Panc1 (cell line): ENCODE measurements at regions not wholly inside any gene's neighbourhood (a gene's known extent, or its start where the extent isn't known, plus 50 kb on each side); places are given as distances from the start of the nearest gene placed in this dataset.

Experiments
- ATAC-seq: fragments of 200-7000 bp; cut with Tn5 transposase; 2 replicates; pipeline ENCODE4 v1.9.1; 2020; ENCODE audit warnings: mild to moderate bottlenecking, moderate library complexity
- BruUV-seq: library from RNA; stranded (reverse); fragments of 400-500 nt; replicated peaks from 2 replicates; lab custom pipeline; 2021; lab: Mats Ljungman, UMichigan
- CTCF ChIA-PET: fragments of 300-600 bp; sonication (Branson Sonifier 250); formaldehyde crosslinking; loops from one replicate; lab custom pipeline; 2022; ENCODE audit warnings: antibody characterized with exemption; lab: Charles Lee
- POLR2A ChIA-PET: fragments of 300-600 bp; sonication (Branson Sonifier 250); formaldehyde crosslinking; loops from one replicate; lab custom pipeline; 2022; ENCODE audit warnings: antibody characterized with exemption; lab: Charles Lee
- DNase-seq: peaks from one replicate; pipeline ENCODE4 v3.0.0-alpha.2; 2010; ENCODE audit warnings: low read depth, low spot score
- H3K27ac ChIP-seq: 2 replicates; pipeline ENCODE4 v1.5.1; 2011; ENCODE audit warnings: mild to moderate bottlenecking, low read length, inconsistent platforms
- H3K27me3 ChIP-seq: fragments of 200-500 bp; sonication (Bioruptor generic); 2 replicates; pipeline ENCODE4 v1.6.0; 2014; ENCODE audit warnings: low read length, inconsistent platforms; ENCODE audit not compliant: control insufficient read depth, insufficient read depth
- H3K36me3 ChIP-seq: fragments of 200-500 bp; sonication (Bioruptor generic); 2 replicates; pipeline ENCODE4 v1.5.1; 2014; ENCODE audit warnings: inconsistent platforms, mild to moderate bottlenecking, low read length, moderate library complexity; ENCODE audit not compliant: control insufficient read depth, insufficient read depth
- H3K4me1 ChIP-seq: 2 replicates; pipeline ENCODE4 v1.5.1; 2011; ENCODE audit warnings: inconsistent platforms, mild to moderate bottlenecking, low read length, moderate library complexity; ENCODE audit not compliant: control insufficient read depth, insufficient read depth
- H3K4me3 ChIP-seq, 2 experiments: 2 replicates each; pipeline ENCODE4 v1.5.1; 2011 to 2012; ENCODE audit warnings: low read depth in 2 of 2, low read length in 2 of 2, mild to moderate bottlenecking in 2 of 2, inconsistent platforms in 1 of 2, moderate library complexity in 1 of 2
- H3K9me3 ChIP-seq: fragments of 200-500 bp; sonication (Bioruptor generic); 2 replicates; pipeline ENCODE4 v1.5.1; 2014; ENCODE audit warnings: low read depth, mild to moderate bottlenecking, inconsistent platforms, low read length, moderate library complexity; ENCODE audit not compliant: control insufficient read depth, insufficient read depth
- POLR2AphosphoS5 ChIP-seq: IDR thresholded peaks from 2 replicates; pipeline ENCODE4 v1.6.1; 2012; ENCODE audit warnings: mild to moderate bottlenecking, low read depth, low read length, moderate library complexity
- SIN3A ChIP-seq: IDR thresholded peaks from 2 replicates; pipeline ENCODE4 v1.6.1; 2012; ENCODE audit warnings: low read depth, mild to moderate bottlenecking, low read length, moderate library complexity, borderline replicate concordance; ENCODE audit not compliant: insufficient read depth
- TCF7L2 ChIP-seq: IDR thresholded peaks from 2 replicates; pipeline ENCODE4 v1.6.1; 2011; ENCODE audit warnings: mild to moderate bottlenecking, low read depth, low read length, inconsistent platforms
- in situ Hi-C: cut with HindIII; loops from 2 replicates; pipeline ENCODE4 v1.10.0; 2016; ENCODE audit warnings: low sequenced_read_pairs, low pct_unique_long_range_greater_than_20kb
- intact Hi-C: fragments of 100-400 bp; cut with micrococcal nuclease; formaldehyde crosslinking; loops from one replicate; pipeline ENCODE4 v1.10.0; 2022; ENCODE audit not compliant: unreplicated experiment
- TF ChIP-seq, protein P1 (sequence below): fragments of 450-650 bp; IDR thresholded peaks from 2 replicates; pipeline ENCODE4 v1.5.1; 2017; ENCODE audit warnings: mild to moderate bottlenecking
- TF ChIP-seq, protein P2 (sequence below), 2 experiments: IDR thresholded peaks; 2 replicates each; pipeline ENCODE4 v1.6.1; 2011 to 2012; ENCODE audit warnings: low read depth in 2 of 2, control low read depth in 1 of 2, low read length in 1 of 2, mild to moderate bottlenecking in 1 of 2, moderate library complexity in 1 of 2; ENCODE audit not compliant: insufficient read depth in 1 of 2

DNA sequence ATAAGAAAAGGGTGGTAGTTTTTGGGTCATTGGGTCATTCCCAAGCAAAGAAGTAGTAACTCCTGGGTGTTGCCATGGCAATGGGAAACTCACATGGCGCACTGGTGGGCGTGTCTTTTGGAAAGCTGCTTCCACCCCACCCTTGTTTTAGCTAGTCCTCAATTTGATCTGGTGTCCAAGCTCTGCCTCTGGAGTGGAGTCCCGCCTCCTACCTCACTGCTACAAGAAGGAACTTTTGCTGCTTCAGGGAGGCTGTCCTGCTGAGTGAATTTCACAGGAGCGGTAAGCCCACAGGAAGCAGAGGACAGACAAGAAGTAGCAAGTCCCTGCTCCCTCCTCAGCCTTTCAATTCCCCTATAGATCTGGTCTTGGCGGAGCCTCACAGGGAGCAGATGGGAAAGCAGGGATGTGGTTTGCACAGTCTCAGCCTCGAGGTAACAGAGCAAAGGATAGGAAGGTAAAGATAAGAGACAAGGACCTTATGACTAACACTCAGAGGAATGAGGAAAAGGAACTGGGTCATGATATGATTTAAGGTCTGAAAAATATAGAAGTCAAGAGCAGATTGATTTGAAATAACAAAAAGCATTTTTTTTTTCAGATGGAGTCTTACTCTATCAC is 700.3 kb downstream of the TNS3 start:
- TF ChIP-seq, protein P1, sequence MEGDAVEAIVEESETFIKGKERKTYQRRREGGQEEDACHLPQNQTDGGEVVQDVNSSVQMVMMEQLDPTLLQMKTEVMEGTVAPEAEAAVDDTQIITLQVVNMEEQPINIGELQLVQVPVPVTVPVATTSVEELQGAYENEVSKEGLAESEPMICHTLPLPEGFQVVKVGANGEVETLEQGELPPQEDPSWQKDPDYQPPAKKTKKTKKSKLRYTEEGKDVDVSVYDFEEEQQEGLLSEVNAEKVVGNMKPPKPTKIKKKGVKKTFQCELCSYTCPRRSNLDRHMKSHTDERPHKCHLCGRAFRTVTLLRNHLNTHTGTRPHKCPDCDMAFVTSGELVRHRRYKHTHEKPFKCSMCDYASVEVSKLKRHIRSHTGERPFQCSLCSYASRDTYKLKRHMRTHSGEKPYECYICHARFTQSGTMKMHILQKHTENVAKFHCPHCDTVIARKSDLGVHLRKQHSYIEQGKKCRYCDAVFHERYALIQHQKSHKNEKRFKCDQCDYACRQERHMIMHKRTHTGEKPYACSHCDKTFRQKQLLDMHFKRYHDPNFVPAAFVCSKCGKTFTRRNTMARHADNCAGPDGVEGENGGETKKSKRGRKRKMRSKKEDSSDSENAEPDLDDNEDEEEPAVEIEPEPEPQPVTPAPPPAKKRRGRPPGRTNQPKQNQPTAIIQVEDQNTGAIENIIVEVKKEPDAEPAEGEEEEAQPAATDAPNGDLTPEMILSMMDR, result no peak
- no peak for TF ChIP-seq TCF7L2
- no peak for TF ChIP-seq SIN3A
- TF ChIP-seq, protein P2, sequence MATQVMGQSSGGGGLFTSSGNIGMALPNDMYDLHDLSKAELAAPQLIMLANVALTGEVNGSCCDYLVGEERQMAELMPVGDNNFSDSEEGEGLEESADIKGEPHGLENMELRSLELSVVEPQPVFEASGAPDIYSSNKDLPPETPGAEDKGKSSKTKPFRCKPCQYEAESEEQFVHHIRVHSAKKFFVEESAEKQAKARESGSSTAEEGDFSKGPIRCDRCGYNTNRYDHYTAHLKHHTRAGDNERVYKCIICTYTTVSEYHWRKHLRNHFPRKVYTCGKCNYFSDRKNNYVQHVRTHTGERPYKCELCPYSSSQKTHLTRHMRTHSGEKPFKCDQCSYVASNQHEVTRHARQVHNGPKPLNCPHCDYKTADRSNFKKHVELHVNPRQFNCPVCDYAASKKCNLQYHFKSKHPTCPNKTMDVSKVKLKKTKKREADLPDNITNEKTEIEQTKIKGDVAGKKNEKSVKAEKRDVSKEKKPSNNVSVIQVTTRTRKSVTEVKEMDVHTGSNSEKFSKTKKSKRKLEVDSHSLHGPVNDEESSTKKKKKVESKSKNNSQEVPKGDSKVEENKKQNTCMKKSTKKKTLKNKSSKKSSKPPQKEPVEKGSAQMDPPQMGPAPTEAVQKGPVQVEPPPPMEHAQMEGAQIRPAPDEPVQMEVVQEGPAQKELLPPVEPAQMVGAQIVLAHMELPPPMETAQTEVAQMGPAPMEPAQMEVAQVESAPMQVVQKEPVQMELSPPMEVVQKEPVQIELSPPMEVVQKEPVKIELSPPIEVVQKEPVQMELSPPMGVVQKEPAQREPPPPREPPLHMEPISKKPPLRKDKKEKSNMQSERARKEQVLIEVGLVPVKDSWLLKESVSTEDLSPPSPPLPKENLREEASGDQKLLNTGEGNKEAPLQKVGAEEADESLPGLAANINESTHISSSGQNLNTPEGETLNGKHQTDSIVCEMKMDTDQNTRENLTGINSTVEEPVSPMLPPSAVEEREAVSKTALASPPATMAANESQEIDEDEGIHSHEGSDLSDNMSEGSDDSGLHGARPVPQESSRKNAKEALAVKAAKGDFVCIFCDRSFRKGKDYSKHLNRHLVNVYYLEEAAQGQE (IDR thresholded peaks at IDR 0.05; ENCODE audit: insufficient read depth in 1 of 2, low read depth in 2 of 2, low read length in 1 of 2), result no peak
- TF ChIP-seq POLR2AphosphoS5, result no peak
- no peak overlapping the region for H3K4me3 ChIP-seq
- H3K27ac ChIP-seq, result no peak overlapping the region
- no peaks in the 10 kb centered on the region for H3K36me3 ChIP-seq
- no peaks in the 10 kb centered on the region for H3K9me3 ChIP-seq
- ATAC-seq, result no peak
- in situ Hi-C loops (no loop called here), intact Hi-C loops (no loop called here)
- POLR2A ChIA-PET, result no interaction called here
- H3K27me3 ChIP-seq, result no peaks in the 10 kb centered on the region
- DNase-seq, result no peak
- CTCF ChIA-PET, result no interaction called here
- H3K4me1 ChIP-seq, result no peaks in the 10 kb centered on the region
- BruUV-seq, result no TSS peak

GRCh38 chr7:46880508-46881196 is 701.3 kb downstream of the TNS3 start:
- TF ChIP-seq POLR2AphosphoS5, result no peak
- TF ChIP-seq SIN3A, result no peak
- TF ChIP-seq, protein P1, result no peak
- no peak for TF ChIP-seq TCF7L2
- TF ChIP-seq, protein P2 (IDR thresholded peaks at IDR 0.05; ENCODE audit: insufficient read depth in 1 of 2, low read depth in 2 of 2, low read length in 1 of 2), result no peak
- no peaks in the 10 kb centered on the region for H3K9me3 ChIP-seq
- no TSS peak for BruUV-seq
- ChIA-PET CTCF (interaction anchor here (0.6 kb wide), 1 partner anchor 387 kb away, joined by 6 read pairs; no protein-coding TSS in a partner anchor), POLR2A (no interaction called here)
- ATAC-seq, result no peak
- no peaks in the 10 kb centered on the region for H3K36me3 ChIP-seq
- no peak overlapping the region for H3K27ac ChIP-seq
- H3K4me3 ChIP-seq, result no peak overlapping the region
- no peaks in the 10 kb centered on the region for H3K27me3 ChIP-seq
- no peaks in the 10 kb centered on the region for H3K4me1 ChIP-seq
- DNase-seq, result no peak
- intact Hi-C loops, result no loop called here
- in situ Hi-C loops, result no loop called here
